Liver (tissue), 8 donors: ENCODE measurements at regions not wholly inside any gene's neighbourhood (a gene's known extent, or its start where the extent isn't known, plus 50 kb on each side); places are given as distances from the start of the nearest gene placed in this dataset.

ENCODE experiments used
- DNase-seq: peaks from one replicate; pipeline ENCODE4 v3.0.0-alpha.2; 2017; ENCODE audit warnings: low spot score
- H3K27ac ChIP-seq, 2 donors: one replicate each; pipeline ENCODE4 v1.7.0; 2013; ENCODE audit warnings: inconsistent platforms in 2 of 2, low read length in 2 of 2, control low read depth in 1 of 2, low read depth in 1 of 2, mild to moderate bottlenecking in 1 of 2
- H3K27me3 ChIP-seq, 4 donors: one replicate each; pipeline versions ENCODE4 v1.6.1 to v1.7.0; 2013; ENCODE audit warnings: low read length in 3 of 4, inconsistent platforms in 1 of 4, mild to moderate bottlenecking in 1 of 4, moderate library complexity in 1 of 4; ENCODE audit not compliant: control insufficient read depth in 4 of 4, insufficient read depth in 4 of 4
- H3K36me3 ChIP-seq, 4 donors: one replicate each; pipeline versions ENCODE4 v1.6.1 to v1.7.0; 2013; ENCODE audit warnings: low read length in 3 of 4, mild to moderate bottlenecking in 3 of 4, low read depth in 1 of 4, moderate library complexity in 1 of 4; ENCODE audit not compliant: control insufficient read depth in 4 of 4, insufficient read depth in 3 of 4
- H3K4me1 ChIP-seq, 4 donors: one replicate each; pipeline versions ENCODE4 v1.6.1 to v1.7.0; 2013; ENCODE audit warnings: low read length in 3 of 4, mild to moderate bottlenecking in 3 of 4, moderate library complexity in 1 of 4; ENCODE audit not compliant: control insufficient read depth in 4 of 4, insufficient read depth in 4 of 4
- H3K4me3 ChIP-seq, 3 donors: one replicate each; pipeline versions ENCODE4 v1.6.1 to v1.7.0; 2013; ENCODE audit warnings: low read length in 3 of 3, control low read depth in 1 of 3, low read depth in 1 of 3, mild to moderate bottlenecking in 1 of 3
- H3K9ac ChIP-seq, 2 donors: one replicate each; pipeline ENCODE4 v1.7.0; 2013; ENCODE audit warnings: low read length in 2 of 2, mild to moderate bottlenecking in 2 of 2, moderate library complexity in 2 of 2, control low read depth in 1 of 2, low read depth in 1 of 2
- H3K9me3 ChIP-seq, 4 donors: one replicate each; pipeline versions ENCODE4 v1.6.1 to v1.7.0; 2013; ENCODE audit warnings: low read length in 3 of 4; ENCODE audit not compliant: control insufficient read depth in 4 of 4
- EGR1 ChIP-seq, 2 donors: IDR thresholded peaks; 2 replicates each; pipeline ENCODE4 v1.6.1; 2016 to 2018; ENCODE audit warnings: antibody characterized with exemption in 2 of 2, low read depth in 2 of 2
- FOXA1 ChIP-seq: IDR thresholded peaks from 2 replicates; pipeline ENCODE4 v1.6.1; 2016; ENCODE audit warnings: antibody characterized with exemption
- FOXA2 ChIP-seq: IDR thresholded peaks from 2 replicates; pipeline ENCODE4 v1.6.1; 2016; ENCODE audit warnings: antibody characterized with exemption
- GABPA ChIP-seq, 2 donors: IDR thresholded peaks in 1 of 2; conservative IDR thresholded peaks in 1 of 2; 2 replicates each; pipeline ENCODE4 v1.6.1; 2016; ENCODE audit warnings: antibody characterized with exemption in 2 of 2, mild to moderate bottlenecking in 1 of 2, moderate library complexity in 1 of 2
- HNF4A ChIP-seq, 2 donors: conservative IDR thresholded peaks; 2 replicates each; pipeline ENCODE4 v1.6.1; 2016; ENCODE audit warnings: antibody characterized with exemption in 2 of 2, mild to moderate bottlenecking in 2 of 2
- HNF4G ChIP-seq: IDR thresholded peaks from 2 replicates; pipeline ENCODE4 v1.6.1; 2016; ENCODE audit warnings: antibody characterized with exemption
- JUND ChIP-seq, 2 donors: IDR thresholded peaks; 2 replicates each; pipeline ENCODE4 v1.6.1; 2016; ENCODE audit warnings: antibody characterized with exemption in 2 of 2
- NR2F2 ChIP-seq: IDR thresholded peaks from 2 replicates; pipeline ENCODE4 v1.6.1; 2016; ENCODE audit warnings: antibody characterized with exemption
- RAD21 ChIP-seq, 2 donors: IDR thresholded peaks; 2 replicates each; pipeline ENCODE4 v1.6.1; 2016; ENCODE audit warnings: antibody characterized with exemption in 2 of 2, mild to moderate bottlenecking in 2 of 2
- RXRA ChIP-seq, 2 donors: IDR thresholded peaks; 2 replicates each; pipeline ENCODE4 v1.6.1; 2017 to 2018; ENCODE audit warnings: antibody characterized with exemption in 2 of 2, mild to moderate bottlenecking in 1 of 2
- SP1 ChIP-seq: IDR thresholded peaks from 2 replicates; pipeline ENCODE4 v1.6.1; 2018; ENCODE audit warnings: antibody characterized with exemption, mild to moderate bottlenecking
- TAF1 ChIP-seq: conservative IDR thresholded peaks from 2 replicates; pipeline ENCODE4 v1.6.1; 2016; ENCODE audit warnings: antibody characterized with exemption, mild to moderate bottlenecking
- YY1 ChIP-seq: IDR thresholded peaks from 2 replicates; pipeline ENCODE4 v1.6.1; 2016; ENCODE audit warnings: antibody characterized with exemption, mild to moderate bottlenecking
- WGBS: extraction: QIAGEN DNeasy Blood & Tissue Kit; methylation state at CpG from one replicate; pipeline ENCODE4 v1.1.7; 2013; 5-methylcytosine and 5-hydroxymethylcytosine counted together
- TF ChIP-seq, protein P1 (sequence below): IDR thresholded peaks from 2 replicates; pipeline ENCODE4 v1.6.1; 2016; ENCODE audit warnings: antibody characterized with exemption
- TF ChIP-seq, protein P2 (sequence below): IDR thresholded peaks from 2 replicates; pipeline ENCODE4 v1.6.1; 2016; ENCODE audit warnings: antibody characterized with exemption
- TF ChIP-seq, protein P3 (sequence below): fragments of 150-350 bp; IDR thresholded peaks from 2 replicates; pipeline ENCODE4 v1.5.1; 2017; ENCODE audit warnings: improper control_type of control experiment, low read depth, low read length; ENCODE audit not compliant: missing input control
- TF ChIP-seq, protein P4 (sequence below): IDR thresholded peaks from 2 replicates; pipeline ENCODE4 v1.6.1; 2016; ENCODE audit warnings: antibody characterized with exemption
- TF ChIP-seq, protein P5 (sequence below): IDR thresholded peaks from 2 replicates; pipeline ENCODE4 v1.6.1; 2016; ENCODE audit warnings: antibody characterized with exemption, mild to moderate bottlenecking
- donor health status: healthy.
- donor health status: healthy.
- donor health status: healthy.
- donor health status: healthy.
- donor health status: healthy.

DNA sequence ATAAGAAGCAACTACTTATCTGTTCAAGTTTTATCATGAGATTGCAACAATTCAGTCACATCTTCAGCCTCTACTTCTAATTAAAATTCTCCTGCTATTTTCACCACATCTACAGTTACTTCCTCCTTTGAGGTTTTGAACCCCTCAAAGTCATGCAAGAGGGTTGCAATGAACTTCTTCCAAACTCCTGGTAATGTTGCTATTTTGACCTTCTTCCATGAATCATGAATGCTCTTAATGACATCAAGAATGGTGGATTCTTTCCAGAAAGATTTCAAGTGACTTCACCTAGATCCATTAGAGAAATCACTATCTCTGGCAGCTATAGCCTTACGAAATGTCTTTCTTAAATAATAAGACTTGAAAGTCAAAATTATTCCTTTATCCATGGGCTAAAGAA is 1052.8 kb upstream of the NRXN1 start:
- TF ChIP-seq, protein P1, sequence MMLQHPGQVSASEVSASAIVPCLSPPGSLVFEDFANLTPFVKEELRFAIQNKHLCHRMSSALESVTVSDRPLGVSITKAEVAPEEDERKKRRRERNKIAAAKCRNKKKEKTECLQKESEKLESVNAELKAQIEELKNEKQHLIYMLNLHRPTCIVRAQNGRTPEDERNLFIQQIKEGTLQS: no peak
- TF ChIP-seq RAD21 (IDR thresholded peaks at IDR 0.05): no peak
- TF ChIP-seq NR2F2: no peak
- TF ChIP-seq YY1: no peak
- TF ChIP-seq SP1: no peak
- TF ChIP-seq RXRA (IDR thresholded peaks at IDR 0.05): no peak
- no peak for TF ChIP-seq GABPA (IDR thresholded peaks at IDR 0.05 in 1 of 2, conservative IDR thresholded peaks at IDR 0.05 in 1 of 2)
- TF ChIP-seq JUND (IDR thresholded peaks at IDR 0.05): no peak
- no peak for TF ChIP-seq EGR1 (IDR thresholded peaks at IDR 0.05; ENCODE audit: low read depth in 2 of 2)
- TF ChIP-seq, protein P2, sequence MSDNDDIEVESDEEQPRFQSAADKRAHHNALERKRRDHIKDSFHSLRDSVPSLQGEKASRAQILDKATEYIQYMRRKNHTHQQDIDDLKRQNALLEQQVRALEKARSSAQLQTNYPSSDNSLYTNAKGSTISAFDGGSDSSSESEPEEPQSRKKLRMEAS: no peak
- no peak for TF ChIP-seq HNF4A (conservative IDR thresholded peaks at IDR 0.05)
- TF ChIP-seq HNF4G: no peak
- TF ChIP-seq, protein P3, sequence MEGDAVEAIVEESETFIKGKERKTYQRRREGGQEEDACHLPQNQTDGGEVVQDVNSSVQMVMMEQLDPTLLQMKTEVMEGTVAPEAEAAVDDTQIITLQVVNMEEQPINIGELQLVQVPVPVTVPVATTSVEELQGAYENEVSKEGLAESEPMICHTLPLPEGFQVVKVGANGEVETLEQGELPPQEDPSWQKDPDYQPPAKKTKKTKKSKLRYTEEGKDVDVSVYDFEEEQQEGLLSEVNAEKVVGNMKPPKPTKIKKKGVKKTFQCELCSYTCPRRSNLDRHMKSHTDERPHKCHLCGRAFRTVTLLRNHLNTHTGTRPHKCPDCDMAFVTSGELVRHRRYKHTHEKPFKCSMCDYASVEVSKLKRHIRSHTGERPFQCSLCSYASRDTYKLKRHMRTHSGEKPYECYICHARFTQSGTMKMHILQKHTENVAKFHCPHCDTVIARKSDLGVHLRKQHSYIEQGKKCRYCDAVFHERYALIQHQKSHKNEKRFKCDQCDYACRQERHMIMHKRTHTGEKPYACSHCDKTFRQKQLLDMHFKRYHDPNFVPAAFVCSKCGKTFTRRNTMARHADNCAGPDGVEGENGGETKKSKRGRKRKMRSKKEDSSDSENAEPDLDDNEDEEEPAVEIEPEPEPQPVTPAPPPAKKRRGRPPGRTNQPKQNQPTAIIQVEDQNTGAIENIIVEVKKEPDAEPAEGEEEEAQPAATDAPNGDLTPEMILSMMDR: no peak
- no peak for TF ChIP-seq FOXA2
- no peak for TF ChIP-seq FOXA1
- no peak for TF ChIP-seq TAF1
- Histone ChIP-seq H3K36me3 (no peaks in the 10 kb centered on the region), H3K9ac (no peak overlapping the region), H3K27me3 (no peaks in the 10 kb centered on the region), H3K9me3 (no peaks in the 10 kb centered on the region), H3K4me3 (no peak overlapping the region), H3K4me1 (no peaks in the 10 kb centered on the region), H3K27ac (no peak overlapping the region)
- no peak for DNase-seq
- 63% methylated on average over 1 of the region's 1 CpG for WGBS

DNA sequence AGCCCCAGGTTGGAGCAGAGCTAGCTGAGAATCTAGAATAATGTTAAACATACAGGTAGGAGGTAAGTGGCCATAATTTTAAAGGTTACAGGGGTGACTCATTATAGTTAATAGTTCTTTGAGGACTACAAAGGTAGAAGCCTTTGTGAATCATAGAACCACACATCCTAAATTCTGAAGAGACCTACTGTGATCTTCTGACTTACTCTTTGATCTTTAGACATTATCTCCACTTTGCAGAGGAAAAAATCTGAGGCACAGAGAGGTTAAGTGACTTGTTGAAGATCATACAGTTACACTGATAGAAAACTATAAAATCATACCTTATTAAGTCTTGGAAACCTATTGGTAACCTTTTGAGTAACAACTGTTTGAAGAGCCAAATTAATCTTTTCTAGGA is 1051.3 kb upstream of the NRXN1 start:
- no peaks in the 10 kb centered on the region for H3K36me3 ChIP-seq
- H3K9me3 ChIP-seq: no peaks in the 10 kb centered on the region
- DNase-seq: no peak
- H3K27me3 ChIP-seq: no peaks in the 10 kb centered on the region
- H3K27ac ChIP-seq: no peak overlapping the region
- no peak overlapping the region for H3K4me3 ChIP-seq
- no peaks in the 10 kb centered on the region for H3K4me1 ChIP-seq
- no peak overlapping the region for H3K9ac ChIP-seq
- TF ChIP-seq GABPA (IDR thresholded peaks at IDR 0.05 in 1 of 2, conservative IDR thresholded peaks at IDR 0.05 in 1 of 2) (no peak), YY1 (no peak), RXRA (IDR thresholded peaks at IDR 0.05) (no peak), NR2F2 (no peak), FOXA1 (no peak), JUND (IDR thresholded peaks at IDR 0.05) (no peak), HNF4G (no peak), EGR1 (IDR thresholded peaks at IDR 0.05; ENCODE audit: low read depth in 2 of 2) (no peak), FOXA2 (no peak), SP1 (no peak), HNF4A (conservative IDR thresholded peaks at IDR 0.05) (no peak), RAD21 (IDR thresholded peaks at IDR 0.05) (no peak), TAF1 (no peak)
- TF ChIP-seq, protein P4, sequence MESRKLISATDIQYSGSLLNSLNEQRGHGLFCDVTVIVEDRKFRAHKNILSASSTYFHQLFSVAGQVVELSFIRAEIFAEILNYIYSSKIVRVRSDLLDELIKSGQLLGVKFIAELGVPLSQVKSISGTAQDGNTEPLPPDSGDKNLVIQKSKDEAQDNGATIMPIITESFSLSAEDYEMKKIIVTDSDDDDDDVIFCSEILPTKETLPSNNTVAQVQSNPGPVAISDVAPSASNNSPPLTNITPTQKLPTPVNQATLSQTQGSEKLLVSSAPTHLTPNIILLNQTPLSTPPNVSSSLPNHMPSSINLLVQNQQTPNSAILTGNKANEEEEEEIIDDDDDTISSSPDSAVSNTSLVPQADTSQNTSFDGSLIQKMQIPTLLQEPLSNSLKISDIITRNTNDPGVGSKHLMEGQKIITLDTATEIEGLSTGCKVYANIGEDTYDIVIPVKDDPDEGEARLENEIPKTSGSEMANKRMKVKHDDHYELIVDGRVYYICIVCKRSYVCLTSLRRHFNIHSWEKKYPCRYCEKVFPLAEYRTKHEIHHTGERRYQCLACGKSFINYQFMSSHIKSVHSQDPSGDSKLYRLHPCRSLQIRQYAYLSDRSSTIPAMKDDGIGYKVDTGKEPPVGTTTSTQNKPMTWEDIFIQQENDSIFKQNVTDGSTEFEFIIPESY: no peak
- TF ChIP-seq, protein P1: no peak
- TF ChIP-seq, protein P3: no peak
- TF ChIP-seq, protein P2: no peak
- TF ChIP-seq, protein P5, sequence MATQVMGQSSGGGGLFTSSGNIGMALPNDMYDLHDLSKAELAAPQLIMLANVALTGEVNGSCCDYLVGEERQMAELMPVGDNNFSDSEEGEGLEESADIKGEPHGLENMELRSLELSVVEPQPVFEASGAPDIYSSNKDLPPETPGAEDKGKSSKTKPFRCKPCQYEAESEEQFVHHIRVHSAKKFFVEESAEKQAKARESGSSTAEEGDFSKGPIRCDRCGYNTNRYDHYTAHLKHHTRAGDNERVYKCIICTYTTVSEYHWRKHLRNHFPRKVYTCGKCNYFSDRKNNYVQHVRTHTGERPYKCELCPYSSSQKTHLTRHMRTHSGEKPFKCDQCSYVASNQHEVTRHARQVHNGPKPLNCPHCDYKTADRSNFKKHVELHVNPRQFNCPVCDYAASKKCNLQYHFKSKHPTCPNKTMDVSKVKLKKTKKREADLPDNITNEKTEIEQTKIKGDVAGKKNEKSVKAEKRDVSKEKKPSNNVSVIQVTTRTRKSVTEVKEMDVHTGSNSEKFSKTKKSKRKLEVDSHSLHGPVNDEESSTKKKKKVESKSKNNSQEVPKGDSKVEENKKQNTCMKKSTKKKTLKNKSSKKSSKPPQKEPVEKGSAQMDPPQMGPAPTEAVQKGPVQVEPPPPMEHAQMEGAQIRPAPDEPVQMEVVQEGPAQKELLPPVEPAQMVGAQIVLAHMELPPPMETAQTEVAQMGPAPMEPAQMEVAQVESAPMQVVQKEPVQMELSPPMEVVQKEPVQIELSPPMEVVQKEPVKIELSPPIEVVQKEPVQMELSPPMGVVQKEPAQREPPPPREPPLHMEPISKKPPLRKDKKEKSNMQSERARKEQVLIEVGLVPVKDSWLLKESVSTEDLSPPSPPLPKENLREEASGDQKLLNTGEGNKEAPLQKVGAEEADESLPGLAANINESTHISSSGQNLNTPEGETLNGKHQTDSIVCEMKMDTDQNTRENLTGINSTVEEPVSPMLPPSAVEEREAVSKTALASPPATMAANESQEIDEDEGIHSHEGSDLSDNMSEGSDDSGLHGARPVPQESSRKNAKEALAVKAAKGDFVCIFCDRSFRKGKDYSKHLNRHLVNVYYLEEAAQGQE: no peak
